HCT116 (cell line): ENCODE measurements at regions not wholly inside any gene's neighbourhood (a gene's known extent, or its start where the extent isn't known, plus 50 kb on each side); places are given as distances from the start of the nearest gene placed in this dataset.
A peak's percentile ranks its signal among the peaks of the same experiment; 100 is the strongest.

ENCODE experiments used
- ATAC-seq: fragments of 200-7000 bp; cut with Tn5 transposase; 2 replicates; pipeline ENCODE4 v1.9.1; 2020; ENCODE audit warnings: mild to moderate bottlenecking, moderate library complexity
- BruUV-seq: library from RNA; stranded (reverse); fragments of 400-500 nt; replicated peaks from 2 replicates; lab custom pipeline; 2021; lab: Mats Ljungman, UMichigan
- CTCF ChIA-PET: fragments of 300-600 bp; sonication (Branson Sonifier 250); formaldehyde crosslinking; loops from one replicate; lab custom pipeline; 2021; ENCODE audit warnings: antibody characterized with exemption; lab: Charles Lee
- POLR2A ChIA-PET: fragments of 300-600, 350-600 bp; sonication (Branson Sonifier 250); formaldehyde crosslinking; loops from one replicate; lab custom pipeline; 2021; ENCODE audit warnings: antibody characterized with exemption; lab: Charles Lee
- RAD21 ChIA-PET, 2 experiments: fragments of 300-600 bp; sonication (Branson Sonifier 250); formaldehyde crosslinking; loops; one replicate each; lab custom pipeline; 2023; ENCODE audit warnings: low total read pairs in 2 of 2; ENCODE audit not compliant: uncharacterized antibody in 2 of 2, unreplicated experiment in 2 of 2, low non-redundant PET in 1 of 2; lab: Charles Lee
- DNase-seq: peaks from one replicate; pipeline ENCODE4 v3.0.0-alpha.2; 2010; ENCODE audit warnings: low read depth, low spot score
- H2AFZ ChIP-seq: fragments of 200-600 bp; shearing (Covaris generic), sonication (generic); 2 replicates; pipeline ENCODE4 v1.6.1; 2017; ENCODE audit warnings: low read depth, mixed run types, mixed read lengths, antibody characterized with exemption, low read length; ENCODE audit not compliant: poor library complexity, severe bottlenecking
- H3K27ac ChIP-seq: 2 replicates; pipeline ENCODE4 v1.5.1; 2012; ENCODE audit warnings: low read depth, low read length
- H3K27me3 ChIP-seq: fragments of 200-600 bp; sonication (generic); 2 replicates; pipeline ENCODE4 v1.6.1; 2016; ENCODE audit warnings: mixed run types, low read length, mixed read lengths; ENCODE audit not compliant: insufficient read depth
- H3K36me3 ChIP-seq, 2 experiments: fragments of 200-500 bp in 1 of 2; fragments of 200-600 bp in 1 of 2; sonication (Bioruptor generic) in 1 of 2; sonication (generic) in 1 of 2; 2 replicates each; pipeline versions ENCODE4 v1.5.1 to v1.6.1; 2014 to 2016; ENCODE audit warnings: low read length in 2 of 2, inconsistent platforms in 1 of 2, mixed read lengths in 1 of 2, mixed run types in 1 of 2; ENCODE audit not compliant: insufficient read depth in 2 of 2, control insufficient read depth in 1 of 2
- H3K4me1 ChIP-seq, 2 experiments: fragments of 200-600 bp in 1 of 2; sonication (generic) in 1 of 2; 2 replicates each; pipeline versions ENCODE4 v1.5.1 to v1.6.1; 2012 to 2017; ENCODE audit warnings: low read length in 2 of 2, inconsistent platforms in 1 of 2, mild to moderate bottlenecking in 1 of 2, mixed read lengths in 1 of 2, mixed run types in 1 of 2, moderate library complexity in 1 of 2; ENCODE audit not compliant: insufficient read depth in 2 of 2, control insufficient read depth in 1 of 2
- H3K4me2 ChIP-seq: fragments of 200-600 bp; sonication (generic); 2 replicates; pipeline ENCODE4 v1.6.1; 2017; ENCODE audit warnings: mixed run types, low read length, mixed read lengths
- H3K4me3 ChIP-seq, 2 experiments: fragments of 200-600 bp in 1 of 2; sonication (generic) in 1 of 2; replicated peaks in 1 of 2; 2 replicates each; pipeline ENCODE4 v1.5.1; 2011 to 2016; ENCODE audit warnings: low read length in 2 of 2, control low read depth in 1 of 2, low read depth in 1 of 2, mild to moderate bottlenecking in 1 of 2, mixed read lengths in 1 of 2, mixed run types in 1 of 2
- H3K79me2 ChIP-seq: fragments of 200-600 bp; sonication (generic); 2 replicates; pipeline ENCODE4 v1.6.1; 2017; ENCODE audit warnings: mild to moderate bottlenecking, mixed run types, low read length, moderate library complexity, mixed read lengths; ENCODE audit not compliant: insufficient read depth
- H3K9ac ChIP-seq: fragments of 200-600 bp; sonication (generic); 2 replicates; pipeline ENCODE4 v1.6.1; 2016; ENCODE audit warnings: low read length, mixed read lengths
- H3K9me2 ChIP-seq: fragments of 200-600 bp; sonication (generic), shearing (Covaris generic); 2 replicates; pipeline ENCODE4 v1.6.1; 2017; ENCODE audit warnings: mixed run types, mild to moderate bottlenecking, moderate library complexity; ENCODE audit not compliant: insufficient read depth
- H3K9me3 ChIP-seq, 2 experiments: fragments of 200-500 bp in 1 of 2; fragments of 200-600 bp in 1 of 2; sonication (Bioruptor generic) in 1 of 2; sonication (generic) in 1 of 2; 2 replicates each; pipeline ENCODE4 v1.6.1; 2014 to 2017; ENCODE audit warnings: low read length in 2 of 2, mixed read lengths in 2 of 2, inconsistent platforms in 1 of 2, low read depth in 1 of 2, mild to moderate bottlenecking in 1 of 2, mixed run types in 1 of 2, moderate library complexity in 1 of 2; ENCODE audit not compliant: control insufficient read depth in 1 of 2, insufficient read depth in 1 of 2
- H4K20me1 ChIP-seq: fragments of 200-600 bp; sonication (generic), shearing (Covaris generic); 2 replicates; pipeline ENCODE4 v1.6.1; 2017; ENCODE audit warnings: mixed run types, mild to moderate bottlenecking, moderate library complexity; ENCODE audit not compliant: insufficient read depth
- JUND ChIP-seq: IDR thresholded peaks from 2 replicates; pipeline ENCODE4 v1.6.1; 2012
- RAD21 ChIP-seq: IDR thresholded peaks from 2 replicates; pipeline ENCODE4 v1.6.1; 2012; ENCODE audit warnings: low read depth, mild to moderate bottlenecking
- SIN3A ChIP-seq: IDR thresholded peaks from 2 replicates; pipeline ENCODE4 v1.6.1; 2012; ENCODE audit warnings: low read depth
- YY1 ChIP-seq: IDR thresholded peaks from 2 replicates; pipeline ENCODE4 v1.6.1; 2011; ENCODE audit warnings: low read length, low read depth, moderate library complexity, mild to moderate bottlenecking; ENCODE audit not compliant: insufficient replicate concordance; ENCODE audit errors: extremely low read depth
- ZFX ChIP-seq: fragments of 450-650 bp; IDR thresholded peaks from 2 replicates; pipeline ENCODE4 v1.6.1; 2017
- ZNF274 ChIP-seq: fragments of 200-500 bp; sonication (Bioruptor generic); IDR thresholded peaks from 2 replicates; pipeline ENCODE4 v1.6.1; 2014; ENCODE audit warnings: mild to moderate bottlenecking, low read depth, low read length, inconsistent platforms
- intact Hi-C: fragments of 100-400 bp; cut with micrococcal nuclease; formaldehyde crosslinking; loops from 2 replicates; pipeline ENCODE4 v1.10.0; 2022
- TF ChIP-seq, protein P1 (sequence below), 3 experiments: fragments of 200-600 bp in 1 of 3; sonication (generic) in 1 of 3; IDR thresholded peaks in 2 of 3; conservative IDR thresholded peaks in 1 of 3; 2 replicates each; pipeline ENCODE4 v1.5.1; 2012 to 2017; ENCODE audit warnings: low read depth in 2 of 3, low read length in 2 of 3, antibody characterized with exemption in 1 of 3, borderline replicate concordance in 1 of 3, control low read depth in 1 of 3, mild to moderate bottlenecking in 1 of 3, mixed read lengths in 1 of 3, mixed run types in 1 of 3, moderate library complexity in 1 of 3; ENCODE audit not compliant: insufficient read depth in 1 of 3
- TF ChIP-seq, protein P2 (sequence below): IDR thresholded peaks from 2 replicates; pipeline ENCODE4 v1.6.1; 2012

DNA sequence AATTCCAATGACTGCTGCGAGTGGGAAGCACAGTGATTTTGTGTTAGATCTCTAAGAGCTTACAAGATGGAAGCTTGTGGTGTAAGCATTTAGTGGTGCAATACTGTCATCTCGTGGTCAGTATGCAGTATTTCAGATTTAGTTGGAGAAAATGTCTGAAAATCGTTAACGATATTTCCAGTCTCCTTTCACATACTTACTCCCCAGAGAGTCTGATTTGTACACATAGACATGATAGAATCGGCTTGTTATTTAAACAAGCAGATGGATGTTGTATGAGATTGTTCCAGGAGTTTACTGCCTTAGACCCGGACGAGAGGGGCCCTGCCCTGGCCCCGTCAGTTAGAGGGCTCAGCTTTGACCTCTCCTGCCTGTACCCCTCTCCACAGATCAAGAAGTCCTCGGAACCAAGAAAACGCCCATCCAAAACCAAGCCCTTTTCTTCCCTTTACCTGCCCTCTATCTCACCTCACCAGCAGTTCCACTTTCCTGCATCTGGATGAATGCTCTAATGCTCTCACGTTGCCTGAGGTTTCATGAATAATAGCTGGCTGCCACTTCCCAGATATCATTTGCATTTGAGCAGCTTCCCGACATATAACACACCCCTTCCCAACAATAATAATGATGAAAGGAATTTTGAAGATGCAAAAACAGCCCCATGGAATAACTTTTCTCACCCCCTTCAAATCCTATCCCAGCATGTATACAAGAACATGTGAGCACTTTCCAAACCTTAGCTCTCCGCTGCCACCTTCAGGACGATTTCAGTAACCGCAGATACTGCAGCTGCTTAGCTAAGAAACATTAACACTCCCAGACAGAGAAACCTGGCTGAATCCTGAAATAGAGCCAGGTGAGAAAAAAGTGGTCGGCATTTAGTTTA, 247.3 kb downstream of the LTN1 start:
- H3K27me3 ChIP-seq, result no peaks in the 10 kb centered on the region
- CTCF ChIA-PET, result interaction anchor here (0.6 to 1.9 kb wide), 11 partner anchors 8 to 1930 kb away, joined by 3 to 9 read pairs (median 4); no protein-coding TSS in a partner anchor
- POLR2A ChIA-PET, result no interaction called here
- no peaks in the 10 kb centered on the region for H4K20me1 ChIP-seq
- peak; percentile 92 for ATAC-seq
- H3K4me3 ChIP-seq, result no peak overlapping the region
- no TSS peak for BruUV-seq
- H3K79me2 ChIP-seq, result no peaks in the 10 kb centered on the region
- peaks cover 0 to 5% of the 10 kb centered on the region in 2 experiments; a peak in 1 of 4 replicates for H3K4me1 ChIP-seq
- RAD21 ChIA-PET, result no interaction called here
- intact Hi-C loops, result loop anchor here (1.0 to 10.0 kb wide), 3 partner anchors 197 to 1895 kb away; no protein-coding TSS in a partner anchor
- H3K9ac ChIP-seq, result no peak overlapping the region
- no peak for TF ChIP-seq JUND
- TF ChIP-seq, protein P1, sequence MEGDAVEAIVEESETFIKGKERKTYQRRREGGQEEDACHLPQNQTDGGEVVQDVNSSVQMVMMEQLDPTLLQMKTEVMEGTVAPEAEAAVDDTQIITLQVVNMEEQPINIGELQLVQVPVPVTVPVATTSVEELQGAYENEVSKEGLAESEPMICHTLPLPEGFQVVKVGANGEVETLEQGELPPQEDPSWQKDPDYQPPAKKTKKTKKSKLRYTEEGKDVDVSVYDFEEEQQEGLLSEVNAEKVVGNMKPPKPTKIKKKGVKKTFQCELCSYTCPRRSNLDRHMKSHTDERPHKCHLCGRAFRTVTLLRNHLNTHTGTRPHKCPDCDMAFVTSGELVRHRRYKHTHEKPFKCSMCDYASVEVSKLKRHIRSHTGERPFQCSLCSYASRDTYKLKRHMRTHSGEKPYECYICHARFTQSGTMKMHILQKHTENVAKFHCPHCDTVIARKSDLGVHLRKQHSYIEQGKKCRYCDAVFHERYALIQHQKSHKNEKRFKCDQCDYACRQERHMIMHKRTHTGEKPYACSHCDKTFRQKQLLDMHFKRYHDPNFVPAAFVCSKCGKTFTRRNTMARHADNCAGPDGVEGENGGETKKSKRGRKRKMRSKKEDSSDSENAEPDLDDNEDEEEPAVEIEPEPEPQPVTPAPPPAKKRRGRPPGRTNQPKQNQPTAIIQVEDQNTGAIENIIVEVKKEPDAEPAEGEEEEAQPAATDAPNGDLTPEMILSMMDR (IDR thresholded peaks at IDR 0.05 in 2 of 3, conservative IDR thresholded peaks at IDR 0.05 in 1 of 3; ENCODE audit: borderline replicate concordance in 1 of 3, insufficient read depth in 1 of 3, low read depth in 2 of 3, low read length in 2 of 3), result peak; percentile 46 to 93 (median 81); a peak in 5 of 6 replicates
- peak; percentile 68 for TF ChIP-seq RAD21
- H3K27ac ChIP-seq, result no peak overlapping the region
- no peaks in the 10 kb centered on the region for H3K9me3 ChIP-seq
- H3K4me2 ChIP-seq, result peak overlapping the region; percentile 50
- peak overlapping the region; percentile 79 for H2AFZ ChIP-seq
- H3K36me3 ChIP-seq, result no peaks in the 10 kb centered on the region
- peak; percentile 64 for DNase-seq
- no peaks in the 10 kb centered on the region for H3K9me2 ChIP-seq

DNA sequence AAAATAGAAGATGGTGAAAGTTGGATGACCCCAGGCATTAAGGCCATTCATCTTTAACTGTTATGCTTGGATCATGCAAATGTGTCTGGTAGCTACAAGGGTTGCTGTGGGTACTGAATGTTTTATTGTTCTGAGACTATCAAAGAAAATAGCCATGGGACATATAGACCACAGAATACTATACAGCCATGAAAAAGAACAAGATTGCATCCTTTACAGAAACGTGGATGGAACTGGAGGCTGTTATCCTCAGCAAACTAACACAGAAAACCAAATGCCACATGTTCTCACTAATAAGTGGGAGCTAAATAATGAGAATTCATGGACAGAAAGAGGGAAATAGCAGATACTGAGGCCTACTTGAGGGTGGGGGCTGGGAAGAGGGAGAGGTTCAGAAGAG, 249.0 kb downstream of the LTN1 start:
- Histone ChIP-seq H3K9me3 (no peaks in the 10 kb centered on the region), H3K27ac (no peak overlapping the region), H3K9me2 (no peaks in the 10 kb centered on the region), H3K36me3 (no peaks in the 10 kb centered on the region), H3K4me1 (peaks cover 0 to 5% of the 10 kb centered on the region in 2 experiments; a peak in 1 of 4 replicates), H3K4me3 (no peak overlapping the region), H2AFZ (no peak overlapping the region), H3K4me2 (no peak overlapping the region), H3K27me3 (no peaks in the 10 kb centered on the region), H4K20me1 (no peaks in the 10 kb centered on the region), H3K9ac (no peak overlapping the region), H3K79me2 (no peaks in the 10 kb centered on the region)
- intact Hi-C loops, result loop anchor here (10.0 kb wide), 1 partner anchor 679 kb away; no protein-coding TSS in a partner anchor
- no peak for DNase-seq
- CTCF ChIA-PET, result no interaction called here
- ATAC-seq, result no peak
- no TSS peak for BruUV-seq
- RAD21 ChIA-PET, result no interaction called here
- POLR2A ChIA-PET, result no interaction called here
- TF ChIP-seq, protein P1 (IDR thresholded peaks at IDR 0.05 in 2 of 3, conservative IDR thresholded peaks at IDR 0.05 in 1 of 3; ENCODE audit: borderline replicate concordance in 1 of 3, insufficient read depth in 1 of 3, low read depth in 2 of 3, low read length in 2 of 3), result no peak
- TF ChIP-seq ZNF274 (no peak), YY1 (no peak), ZFX (no peak), JUND (no peak), SIN3A (no peak)
- TF ChIP-seq, protein P2, sequence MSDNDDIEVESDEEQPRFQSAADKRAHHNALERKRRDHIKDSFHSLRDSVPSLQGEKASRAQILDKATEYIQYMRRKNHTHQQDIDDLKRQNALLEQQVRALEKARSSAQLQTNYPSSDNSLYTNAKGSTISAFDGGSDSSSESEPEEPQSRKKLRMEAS, result no peak
